Thyroid gland (tissue), 4 donors: ENCODE measurements at regions not wholly inside any gene's neighbourhood (a gene's known extent, or its start where the extent isn't known, plus 50 kb on each side); places are given as distances from the start of the nearest gene placed in this dataset.

ENCODE experiments used
- POLR2A ChIP-seq, 2 donors: fragments of 450-650 bp; IDR thresholded peaks; one replicate each; pipeline ENCODE4 v1.6.1; 2017; ENCODE audit warnings: antibody characterized with exemption in 2 of 2, mild to moderate bottlenecking in 2 of 2, moderate library complexity in 1 of 2
- TF ChIP-seq, protein P1 (sequence below), 6 experiments: fragments of 200-600 bp in 3 of 6; fragments of 450-650 bp in 3 of 6; sonication (generic) in 3 of 6; IDR thresholded peaks; one replicate each; pipeline ENCODE4 v1.5.1; 2016 to 2019; ENCODE audit warnings: antibody characterized with exemption in 6 of 6, mild to moderate bottlenecking in 2 of 6, inconsistent platforms in 1 of 6, moderate library complexity in 1 of 6

DNA sequence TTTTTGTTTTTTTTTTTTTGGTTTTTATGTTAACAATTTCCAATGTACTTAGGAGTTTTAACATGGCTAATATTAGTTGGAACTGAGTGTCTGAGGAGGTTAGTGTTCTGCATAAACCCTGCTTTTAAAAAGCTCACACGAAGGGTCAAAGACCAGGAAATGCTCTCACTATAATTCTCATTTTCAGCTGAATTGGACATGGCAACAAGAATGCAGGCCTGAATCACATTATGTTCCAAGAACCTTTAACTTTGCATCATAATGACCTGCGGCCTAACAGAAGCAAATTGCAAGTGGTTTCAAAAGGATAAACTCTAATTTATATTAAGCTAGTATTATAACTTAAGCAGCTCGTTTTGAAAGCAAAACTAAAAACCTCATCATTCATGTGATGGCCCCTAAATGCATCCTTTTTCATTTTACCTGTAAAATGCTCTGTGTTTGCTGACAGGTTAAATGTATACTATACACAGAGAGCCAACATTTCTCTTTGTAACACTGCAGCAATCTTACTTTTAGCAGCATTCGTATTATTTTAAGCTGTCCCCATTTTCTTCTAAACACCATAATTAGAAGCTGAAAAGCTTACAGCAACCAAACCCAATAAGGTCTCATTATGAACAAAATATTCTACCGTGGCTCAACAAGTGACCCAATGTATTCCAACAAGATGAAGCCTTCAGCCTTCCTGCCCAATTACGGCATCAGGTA, 242.8 kb upstream of the SP4 start:
- TF ChIP-seq, protein P1, sequence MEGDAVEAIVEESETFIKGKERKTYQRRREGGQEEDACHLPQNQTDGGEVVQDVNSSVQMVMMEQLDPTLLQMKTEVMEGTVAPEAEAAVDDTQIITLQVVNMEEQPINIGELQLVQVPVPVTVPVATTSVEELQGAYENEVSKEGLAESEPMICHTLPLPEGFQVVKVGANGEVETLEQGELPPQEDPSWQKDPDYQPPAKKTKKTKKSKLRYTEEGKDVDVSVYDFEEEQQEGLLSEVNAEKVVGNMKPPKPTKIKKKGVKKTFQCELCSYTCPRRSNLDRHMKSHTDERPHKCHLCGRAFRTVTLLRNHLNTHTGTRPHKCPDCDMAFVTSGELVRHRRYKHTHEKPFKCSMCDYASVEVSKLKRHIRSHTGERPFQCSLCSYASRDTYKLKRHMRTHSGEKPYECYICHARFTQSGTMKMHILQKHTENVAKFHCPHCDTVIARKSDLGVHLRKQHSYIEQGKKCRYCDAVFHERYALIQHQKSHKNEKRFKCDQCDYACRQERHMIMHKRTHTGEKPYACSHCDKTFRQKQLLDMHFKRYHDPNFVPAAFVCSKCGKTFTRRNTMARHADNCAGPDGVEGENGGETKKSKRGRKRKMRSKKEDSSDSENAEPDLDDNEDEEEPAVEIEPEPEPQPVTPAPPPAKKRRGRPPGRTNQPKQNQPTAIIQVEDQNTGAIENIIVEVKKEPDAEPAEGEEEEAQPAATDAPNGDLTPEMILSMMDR (IDR thresholded peaks at IDR 0.05): no peak
- no peak for TF ChIP-seq POLR2A (IDR thresholded peaks at IDR 0.05)
